ENCODE measurements at regions not wholly inside any gene's neighbourhood (a gene's known extent, or its start where the extent isn't known, plus 50 kb on each side); places are given as distances from the start of the nearest gene placed in this dataset.

- Mint-ChIP-seq H3K27me3 (ENCODE audit: low read depth in 3 of 3) (no peaks in the 10 kb centered on the region), H3K9me3 (peaks cover 2 to 17% (median 12%) of the 10 kb centered on the region in 7 donors), H3K4me1 (no peaks in the 10 kb centered on the region), H3K27ac (no peak overlapping the region), H3K36me3 (no peaks in the 10 kb centered on the region), H3K4me3 (no peak overlapping the region)
- no peak overlapping the region for H3K27ac ChIP-seq (ENCODE audit: low read depth in 1 of 2, low read length in 2 of 2)
- H3K9me3 ChIP-seq (replicated peaks in 1 of 2; ENCODE audit: control insufficient read depth in 1 of 2, insufficient read depth in 1 of 2, low read length in 2 of 2), result peaks cover 0 to 4% of the 10 kb centered on the region in 2 donors
- 94% methylated on average over 4 of the region's 10 CpGs for WGBS (ENCODE audit: insufficient coverage)
- no peak for TF ChIP-seq CTCF (IDR thresholded peaks at IDR 0.05)
- no peak overlapping the region for H3K4me3 ChIP-seq (replicated peaks in 1 of 3; ENCODE audit: low read depth in 2 of 3, low read length in 3 of 3)
- H3K36me3 ChIP-seq (replicated peaks in 1 of 2; ENCODE audit: control insufficient read depth in 1 of 2, insufficient read depth in 2 of 2, low read length in 2 of 2), result no peaks in the 10 kb centered on the region
- H3K27me3 ChIP-seq (ENCODE audit: control insufficient read depth in 2 of 2, insufficient read depth in 2 of 2, low read length in 2 of 2), result no peaks in the 10 kb centered on the region
- H3K79me2 ChIP-seq (ENCODE audit: insufficient read depth, low read length), result no peaks in the 10 kb centered on the region
- intact Hi-C loops (cut with micrococcal nuclease), result no loop called here
- H3K9ac ChIP-seq (ENCODE audit: insufficient read depth, low read length, poor library complexity, severe bottlenecking), result no peak overlapping the region
- no peaks in the 10 kb centered on the region for H4K20me1 ChIP-seq (ENCODE audit: insufficient read depth, low read length)
- H2AFZ ChIP-seq (ENCODE audit: insufficient read depth, low read depth, low read length, poor library complexity, severe bottlenecking), result no peak overlapping the region
- H3K4me2 ChIP-seq (replicated peaks; ENCODE audit: extremely low read depth, low read length, poor library complexity, severe bottlenecking), result no peak overlapping the region
- no peak for DNase-seq
- no peaks in the 10 kb centered on the region for H3K4me1 ChIP-seq (ENCODE audit: control insufficient read depth in 1 of 2, insufficient read depth in 2 of 2, low read length in 2 of 2)
Measured at GRCh38 chr13:44103429-44104196, 223.9 kb downstream of the LACC1 start.

- H3K4me1 ChIP-seq (ENCODE audit: control insufficient read depth in 1 of 2, insufficient read depth in 2 of 2, low read length in 2 of 2), result no peaks in the 10 kb centered on the region
- Mint-ChIP-seq H3K4me3 (no peak overlapping the region), H3K27ac (no peak overlapping the region), H3K4me1 (no peaks in the 10 kb centered on the region), H3K27me3 (ENCODE audit: low read depth in 3 of 3) (no peaks in the 10 kb centered on the region), H3K9me3 (peaks cover 2 to 17% (median 11%) of the 10 kb centered on the region in 7 donors), H3K36me3 (no peaks in the 10 kb centered on the region)
- H4K20me1 ChIP-seq (ENCODE audit: insufficient read depth, low read length), result no peaks in the 10 kb centered on the region
- no peak overlapping the region for H3K27ac ChIP-seq (ENCODE audit: low read depth in 1 of 2, low read length in 2 of 2)
- no peaks in the 10 kb centered on the region for H3K27me3 ChIP-seq (ENCODE audit: control insufficient read depth in 2 of 2, insufficient read depth in 2 of 2, low read length in 2 of 2)
- DNase-seq, result no peak
- peaks cover 0 to 4% of the 10 kb centered on the region in 2 donors for H3K9me3 ChIP-seq (replicated peaks in 1 of 2; ENCODE audit: control insufficient read depth in 1 of 2, insufficient read depth in 1 of 2, low read length in 2 of 2)
- no peaks in the 10 kb centered on the region for H3K79me2 ChIP-seq (ENCODE audit: insufficient read depth, low read length)
- H3K36me3 ChIP-seq (replicated peaks in 1 of 2; ENCODE audit: control insufficient read depth in 1 of 2, insufficient read depth in 2 of 2, low read length in 2 of 2), result no peaks in the 10 kb centered on the region
- no peak for TF ChIP-seq CTCF (IDR thresholded peaks at IDR 0.05)
- H3K4me2 ChIP-seq (replicated peaks; ENCODE audit: extremely low read depth, low read length, poor library complexity, severe bottlenecking), result no peak overlapping the region
- intact Hi-C loops (cut with micrococcal nuclease), result no loop called here
- no peak overlapping the region for H3K9ac ChIP-seq (ENCODE audit: insufficient read depth, low read length, poor library complexity, severe bottlenecking)
- WGBS (ENCODE audit: insufficient coverage), result 83% methylated on average over 1 of the region's 2 CpGs
- H2AFZ ChIP-seq (ENCODE audit: insufficient read depth, low read depth, low read length, poor library complexity, severe bottlenecking), result no peak overlapping the region
- H3K4me3 ChIP-seq (replicated peaks in 1 of 3; ENCODE audit: low read depth in 2 of 3, low read length in 3 of 3), result no peak overlapping the region
Measured at GRCh38 chr13:44104197-44104490, 224.4 kb downstream of the LACC1 start.
